ENCODE measurements at regions not wholly inside any gene's neighbourhood (a gene's known extent, or its start where the extent isn't known, plus 50 kb on each side); places are given as distances from the start of the nearest gene placed in this dataset.

- peak overlapping the region; percentile 73 for H3K9ac ChIP-seq (ENCODE audit: insufficient read depth, low read depth, low read length)
- no peaks in the 10 kb centered on the region for H3K9me3 ChIP-seq (ENCODE audit: low read length)
- ChIA-PET CTCF (ENCODE audit: low intra/inter-chr PET ratio, low total read pairs) (no interaction called here), POLR2A (interaction anchor here (0.8 to 2.7 kb wide), 19 partner anchors 10 to 253 kb away, joined by 3 to 24 read pairs (median 7); partner anchors contain the start of gene PCBD2)
- peak overlapping the region in 2 of 3 experiments; percentile 24 to 68; a peak in 4 of 6 replicates for H3K4me3 ChIP-seq (replicated peaks in 1 of 3; ENCODE audit: insufficient read depth in 1 of 3, low read depth in 2 of 3, low read length in 3 of 3)
- in situ Hi-C loops (cut with HindIII; ENCODE audit: extremely low pct_ligation_motif_present, low pct_unique_long_range_greater_than_20kb), result no loop called here
- H3K4me2 ChIP-seq (ENCODE audit: low read depth, low read length), result peak overlapping the region; percentile 84
- H3K27me3 ChIP-seq (ENCODE audit: control insufficient read depth in 1 of 2, insufficient read depth in 2 of 2, low read length in 2 of 2), result no peaks in the 10 kb centered on the region
- no peaks in the 10 kb centered on the region for H4K20me1 ChIP-seq (ENCODE audit: insufficient read depth, low read length)
- 70% methylated on average over 3 of the region's 6 CpGs for WGBS (ENCODE audit: low lambda C conversion rate)
- FAIRE-seq (peak; percentile 56), DNase-seq (ENCODE audit: low spot score) (peak; percentile 93), ATAC-seq (peak; percentile 49)
- no peaks in the 10 kb centered on the region for H3K79me2 ChIP-seq (ENCODE audit: insufficient read depth, low read length)
- TSS peak; percentile 84 for BruUV-seq (replicated peaks)
- H2AFZ ChIP-seq (ENCODE audit: low read length), result no peak overlapping the region
- intact Hi-C loops (cut with micrococcal nuclease; ENCODE audit: unreplicated experiment), result loop anchor here (1.0 to 2.0 kb wide), 2 partner anchors 33 to 125 kb away; no protein-coding TSS in a partner anchor
- peak overlapping the region; percentile 97 for H3K27ac ChIP-seq (ENCODE audit: extremely low read length, insufficient read depth, low read length)
- H3K36me3 ChIP-seq (replicated peaks in 1 of 2; ENCODE audit: control insufficient read depth in 1 of 2, insufficient read depth in 2 of 2, low read length in 2 of 2), result no peaks in the 10 kb centered on the region
- H3K4me1 ChIP-seq (ENCODE audit: insufficient read depth, low read length), result peaks cover 79% of the 10 kb centered on the region
- TF ChIP-seq ZNF609 (CRISPR knock-in tag; IDR thresholded peaks at IDR 0.05; ENCODE audit: borderline replicate concordance) (no peak), ZNF776 (CRISPR knock-in tag; IDR thresholded peaks at IDR 0.05) (no peak), SIN3A (IDR thresholded peaks at IDR 0.05; ENCODE audit: borderline replicate concordance, low read depth, low read length) (no peak), TGIF2 (CRISPR knock-in tag; IDR thresholded peaks at IDR 0.05) (no peak), SMARCE1 (IDR thresholded peaks at IDR 0.05; ENCODE audit: borderline replicate concordance) (no peak), ARID2 (CRISPR knock-in tag; IDR thresholded peaks at IDR 0.05; ENCODE audit: borderline replicate concordance) (no peak), ZNF317 (CRISPR knock-in tag; IDR thresholded peaks at IDR 0.05) (no peak), ZNF160 (CRISPR knock-in tag; IDR thresholded peaks at IDR 0.05) (no peak), ZNF607 (CRISPR knock-in tag; IDR thresholded peaks at IDR 0.05; ENCODE audit: borderline replicate concordance) (no peak), CEBPZ (IDR thresholded peaks at IDR 0.05; ENCODE audit: low read length) (no peak), ZMYM4 (CRISPR knock-in tag; IDR thresholded peaks at IDR 0.05) (no peak; the same call in 1 of the 2 replicates), ZNF451 (CRISPR knock-in tag; IDR thresholded peaks at IDR 0.05) (no peak), HMGA1 (CRISPR knock-in tag; conservative IDR thresholded peaks at IDR 0.05) (no peak), TEAD3 (CRISPR knock-in tag; optimal IDR thresholded peaks at IDR 0.05; ENCODE audit: borderline replicate concordance) (no peak), SNAPC2 (CRISPR knock-in tag; IDR thresholded peaks at IDR 0.05) (no peak), POLR2G (IDR thresholded peaks at IDR 0.05; ENCODE audit: low read depth, low read length) (no peak)
These were observed 123.6 kb upstream of the PITX1 start for GRCh38 chr5:135157421-135158313.

Data from HepG2 (cell line).